Keratinocyte (primary cell): ENCODE measurements at regions not wholly inside any gene's neighbourhood (a gene's known extent, or its start where the extent isn't known, plus 50 kb on each side); places are given as distances from the start of the nearest gene placed in this dataset.

Experiments used
- DNase-seq: peaks from one replicate; pipeline ENCODE4 v3.0.0-alpha.2; 2011; ENCODE audit warnings: low read depth, missing footprints, low spot score
- FAIRE-seq: peaks from 2 replicates; lab custom pipeline; 2011; peaks lifted over from hg19 to GRCh38; lab: Jason Lieb, UNC
- H2AFZ ChIP-seq: 2 replicates; pipeline ENCODE4 v1.6.0; 2012; ENCODE audit warnings: low read length, control low read depth, inconsistent platforms; ENCODE audit not compliant: control insufficient read depth
- H3K27ac ChIP-seq: 2 replicates; pipeline ENCODE4 v1.5.1; 2011; ENCODE audit warnings: low read length; ENCODE audit not compliant: control insufficient read depth, insufficient read depth
- H3K27me3 ChIP-seq: 3 replicates; pipeline ENCODE4 v1.6.0; 2011; ENCODE audit warnings: low read length; ENCODE audit not compliant: control insufficient read depth, insufficient read depth; ENCODE audit errors: extremely low read depth
- H3K36me3 ChIP-seq, 2 experiments: 2 replicates in 1 of 2; 3 replicates in 1 of 2; pipeline ENCODE4 v1.5.1; 2011; ENCODE audit warnings: low read length in 2 of 2, mild to moderate bottlenecking in 1 of 2; ENCODE audit not compliant: control insufficient read depth in 2 of 2, insufficient read depth in 2 of 2; ENCODE audit errors: extremely low read depth in 1 of 2
- H3K4me1 ChIP-seq: 3 replicates; pipeline ENCODE4 v1.5.1; 2011; ENCODE audit warnings: low read length; ENCODE audit not compliant: control insufficient read depth, insufficient read depth; ENCODE audit errors: extremely low read depth
- H3K4me2 ChIP-seq: 3 replicates; pipeline ENCODE4 v1.6.0; 2011; ENCODE audit warnings: low read depth, low read length; ENCODE audit not compliant: control insufficient read depth, insufficient read depth; ENCODE audit errors: extremely low read depth
- H3K4me3 ChIP-seq, 3 experiments: fragments of 200-600 bp in 1 of 3; sonication (generic) in 1 of 3; 2 replicates in 2 of 3; 3 replicates in 1 of 3; pipeline ENCODE4 v1.5.1; 2011 to 2016; ENCODE audit warnings: low read length in 3 of 3, mild to moderate bottlenecking in 3 of 3, control low read depth in 2 of 3, inconsistent platforms in 1 of 3, low read depth in 1 of 3, mixed read lengths in 1 of 3, mixed run types in 1 of 3, moderate library complexity in 1 of 3; ENCODE audit not compliant: control insufficient read depth in 2 of 3, insufficient read depth in 2 of 3; ENCODE audit errors: extremely low read depth in 1 of 3
- H3K79me2 ChIP-seq: 2 replicates; pipeline ENCODE4 v1.6.0; 2012; ENCODE audit warnings: low read length; ENCODE audit not compliant: control insufficient read depth, insufficient read depth
- H3K9ac ChIP-seq: 3 replicates; pipeline ENCODE4 v1.6.0; 2011; ENCODE audit warnings: low read length; ENCODE audit not compliant: control insufficient read depth, insufficient read depth; ENCODE audit errors: extremely low read depth
- H3K9me1 ChIP-seq: 3 replicates; pipeline ENCODE4 v1.6.0; 2011; ENCODE audit warnings: low read length; ENCODE audit not compliant: control insufficient read depth, insufficient read depth; ENCODE audit errors: extremely low read depth
- H3K9me3 ChIP-seq: 2 replicates; pipeline ENCODE4 v1.5.1; 2012; ENCODE audit warnings: low read depth, low read length; ENCODE audit not compliant: control insufficient read depth
- H4K20me1 ChIP-seq: 3 replicates; pipeline ENCODE4 v1.6.0; 2011; ENCODE audit warnings: low read length; ENCODE audit not compliant: control insufficient read depth, insufficient read depth; ENCODE audit errors: extremely low read depth
- CTCF ChIP-seq, 3 experiments: IDR thresholded peaks in 1 of 3; conservative IDR thresholded peaks in 1 of 3; optimal IDR thresholded peaks in 1 of 3; 2 replicates in 2 of 3; 3 replicates in 1 of 3; pipeline versions ENCODE3 to v1.5.1; 2011; ENCODE audit warnings: low read length in 3 of 3, mild to moderate bottlenecking in 3 of 3, moderate library complexity in 2 of 3, control low read depth in 1 of 3, inconsistent platforms in 1 of 3; ENCODE audit not compliant: insufficient read depth in 2 of 3; ENCODE audit errors: extremely low read depth in 1 of 3
- EZH2 ChIP-seq: IDR thresholded peaks from one replicate; pipeline ENCODE4 v1.6.1; 2012; ENCODE audit warnings: inconsistent platforms, mild to moderate bottlenecking, low read length, moderate library complexity
- dilution Hi-C: fragments of 300-500 bp; cut with MboI; formaldehyde crosslinking; loops from one replicate; pipeline ENCODE4 v1.7.0; 2020; ENCODE audit warnings: low sequenced_read_pairs; ENCODE audit not compliant: extremely low pct_ligation_motif_present

GRCh38 chr2:23314687-23315086 is 70.3 kb upstream of the KLHL29 start:
- no peak for DNase-seq
- Histone ChIP-seq H3K27ac (no peak overlapping the region), H3K9me3 (no peaks in the 10 kb centered on the region), H2AFZ (no peak overlapping the region), H3K36me3 (no peaks in the 10 kb centered on the region), H3K27me3 (peaks cover under 1% of the 10 kb centered on the region), H3K4me2 (no peak overlapping the region), H4K20me1 (no peaks in the 10 kb centered on the region), H3K9ac (no peak overlapping the region), H3K9me1 (no peaks in the 10 kb centered on the region), H3K4me1 (no peaks in the 10 kb centered on the region), H3K79me2 (no peaks in the 10 kb centered on the region), H3K4me3 (no peak overlapping the region)
- dilution Hi-C loops, result no loop called here
- no peak for FAIRE-seq
- TF ChIP-seq CTCF (optimal IDR thresholded peaks at IDR 0.05 in 1 of 3, IDR thresholded peaks at IDR 0.05 in 1 of 3, conservative IDR thresholded peaks at IDR 0.05 in 1 of 3; ENCODE audit: extremely low read depth in 1 of 3, insufficient read depth in 2 of 3, low read length in 3 of 3), result no peak
- no peak for TF ChIP-seq EZH2

GRCh38 chr2:23320058-23320457 is 64.9 kb upstream of the KLHL29 start:
- H3K9me1 ChIP-seq, result no peaks in the 10 kb centered on the region
- DNase-seq (no peak), FAIRE-seq (no peak)
- no peak overlapping the region for H3K4me3 ChIP-seq
- H3K36me3 ChIP-seq, result no peaks in the 10 kb centered on the region
- H3K9me3 ChIP-seq, result no peaks in the 10 kb centered on the region
- TF ChIP-seq EZH2 (no peak), CTCF (optimal IDR thresholded peaks at IDR 0.05 in 1 of 3, IDR thresholded peaks at IDR 0.05 in 1 of 3, conservative IDR thresholded peaks at IDR 0.05 in 1 of 3; ENCODE audit: extremely low read depth in 1 of 3, insufficient read depth in 2 of 3, low read length in 3 of 3) (no peak)
- dilution Hi-C loops, result no loop called here
- H3K4me2 ChIP-seq, result no peak overlapping the region
- no peak overlapping the region for H3K27ac ChIP-seq
- peaks cover 6% of the 10 kb centered on the region for H3K27me3 ChIP-seq
- no peaks in the 10 kb centered on the region for H3K79me2 ChIP-seq
- no peak overlapping the region for H2AFZ ChIP-seq
- no peaks in the 10 kb centered on the region for H4K20me1 ChIP-seq
- no peak overlapping the region for H3K9ac ChIP-seq
- no peaks in the 10 kb centered on the region for H3K4me1 ChIP-seq
